IMR-90 (cell line): ENCODE measurements at regions not wholly inside any gene's neighbourhood (a gene's known extent, or its start where the extent isn't known, plus 50 kb on each side); places are given as distances from the start of the nearest gene placed in this dataset.
"Not testable (repeated sequence)": the region's sequence is repeated elsewhere in the genome, so short reads cannot be mapped to it uniquely, and the experiment has no call there.

ENCODE experiments used
- ATAC-seq: fragments of 200-7000 bp; cut with Tn5 transposase; 2 replicates; pipeline ENCODE4 v1.9.1; 2020; ENCODE audit warnings: low read depth, mild to moderate bottlenecking, moderate library complexity
- BruUV-seq: library from RNA; stranded (reverse); fragments of 400-500 nt; replicated peaks from 2 replicates; lab custom pipeline; 2021; lab: Mats Ljungman, UMichigan
- CTCF ChIA-PET: fragments of 300-600 bp; formaldehyde crosslinking; extraction: SDS; loops from one replicate; lab custom pipeline; 2021; ENCODE audit warnings: antibody characterized with exemption; lab: Yijun Ruan, JAX
- POLR2A ChIA-PET: fragments of 300-600 bp; sonication (Branson Sonifier 250); formaldehyde crosslinking; loops from one replicate; lab custom pipeline; 2022; ENCODE audit warnings: antibody characterized with exemption; ENCODE audit not compliant: unreplicated experiment; lab: Charles Lee
- DNase-seq: peaks from one replicate; pipeline ENCODE4 v3.0.0; 2013
- H2AFZ ChIP-seq: replicated peaks from 2 replicates; pipeline ENCODE3; 2013; ENCODE audit warnings: low read length, mild to moderate bottlenecking; ENCODE audit not compliant: poor library complexity
- H2AK5ac ChIP-seq: 2 replicates; pipeline ENCODE4 v1.6.1; 2013; ENCODE audit warnings: low read depth, low read length, inconsistent platforms
- H2AK9ac ChIP-seq: replicated peaks from 2 replicates; pipeline ENCODE3; 2013; ENCODE audit warnings: mild to moderate bottlenecking, low read depth, low read length, moderate library complexity; ENCODE audit not compliant: poor library complexity
- H2BK120ac ChIP-seq: 2 replicates; pipeline ENCODE4 v1.6.1; 2013; ENCODE audit warnings: low read depth, low read length, inconsistent platforms
- H2BK15ac ChIP-seq: 3 replicates; pipeline ENCODE4 v1.6.1; 2013; ENCODE audit warnings: low read depth, low read length, inconsistent platforms
- H2BK20ac ChIP-seq: 2 replicates; pipeline ENCODE4 v1.6.1; 2013; ENCODE audit warnings: low read depth, mild to moderate bottlenecking, inconsistent platforms, low read length, moderate library complexity
- H2BK5ac ChIP-seq: 2 replicates; pipeline ENCODE4 v1.6.1; 2013; ENCODE audit warnings: mild to moderate bottlenecking, low read depth, low read length, inconsistent platforms; ENCODE audit not compliant: poor library complexity, severe bottlenecking
- H3K14ac ChIP-seq: replicated peaks from 2 replicates; pipeline ENCODE4 v1.6.1; 2013; ENCODE audit warnings: low read depth, low read length, inconsistent platforms
- H3K18ac ChIP-seq: 2 replicates; pipeline ENCODE4 v1.6.1; 2013; ENCODE audit warnings: low read depth, low read length, control low read depth
- H3K23ac ChIP-seq: 2 replicates; pipeline ENCODE4 v1.6.1; 2013; ENCODE audit warnings: low read depth, low read length, inconsistent platforms
- H3K27ac ChIP-seq: 2 replicates; pipeline ENCODE4 v1.5.1; 2013; ENCODE audit warnings: mild to moderate bottlenecking, control low read depth, low read length; ENCODE audit not compliant: insufficient read depth
- H3K27me3 ChIP-seq: 2 replicates; pipeline ENCODE4 v1.6.1; 2013; ENCODE audit warnings: low read length; ENCODE audit not compliant: control insufficient read depth, insufficient read depth
- H3K36me3 ChIP-seq: 2 replicates; pipeline ENCODE4 v1.6.1; 2013; ENCODE audit warnings: low read length, mixed read lengths; ENCODE audit not compliant: control insufficient read depth, insufficient read depth
- H3K4ac ChIP-seq: 2 replicates; pipeline ENCODE4 v1.6.1; 2013; ENCODE audit warnings: low read depth, low read length, inconsistent platforms
- H3K4me1 ChIP-seq: 2 replicates; pipeline ENCODE4 v1.6.1; 2013; ENCODE audit warnings: low read length, mixed read lengths; ENCODE audit not compliant: control insufficient read depth, insufficient read depth
- H3K4me2 ChIP-seq: 2 replicates; pipeline ENCODE4 v1.6.1; 2013; ENCODE audit warnings: low read depth, mild to moderate bottlenecking, control low read depth, low read length, moderate library complexity
- H3K4me3 ChIP-seq: 2 replicates; pipeline ENCODE4 v1.5.1; 2013; ENCODE audit warnings: low read depth, mild to moderate bottlenecking, control low read depth, low read length, moderate library complexity; ENCODE audit not compliant: insufficient read depth
- H3K56ac ChIP-seq: 2 replicates; pipeline ENCODE4 v1.6.1; 2013; ENCODE audit warnings: low read length, inconsistent platforms; ENCODE audit not compliant: insufficient read depth; ENCODE audit errors: extremely low read depth
- H3K79me1 ChIP-seq, 2 experiments: 2 replicates each; pipeline ENCODE4 v1.6.1; 2013; ENCODE audit warnings: low read length in 2 of 2, inconsistent platforms in 1 of 2, low read depth in 1 of 2
- H3K9ac ChIP-seq: 2 replicates; pipeline ENCODE4 v1.6.1; 2013; ENCODE audit warnings: low read depth, low read length, control low read depth
- H3K9me1 ChIP-seq: 2 replicates; pipeline ENCODE4 v1.6.1; 2013; ENCODE audit warnings: low read length, inconsistent platforms; ENCODE audit not compliant: insufficient read depth
- H3K9me3 ChIP-seq: 2 replicates; pipeline ENCODE4 v1.6.1; 2013; ENCODE audit warnings: low read length; ENCODE audit not compliant: control insufficient read depth, insufficient read depth
- H4K20me1 ChIP-seq: 2 replicates; pipeline ENCODE4 v1.6.1; 2013; ENCODE audit warnings: low read length, inconsistent platforms; ENCODE audit not compliant: insufficient read depth
- H4K5ac ChIP-seq: 2 replicates; pipeline ENCODE4 v1.6.1; 2013; ENCODE audit warnings: mild to moderate bottlenecking, low read depth, low read length, control low read depth
- H4K8ac ChIP-seq, 2 experiments: 2 replicates each; pipeline ENCODE4 v1.6.1; 2013; ENCODE audit warnings: low read depth in 2 of 2, low read length in 2 of 2, control low read depth in 1 of 2, inconsistent platforms in 1 of 2
- H4K91ac ChIP-seq: 2 replicates; pipeline ENCODE4 v1.6.1; 2013; ENCODE audit warnings: low read depth, low read length, inconsistent platforms; ENCODE audit not compliant: insufficient read depth
- BHLHE40 ChIP-seq: fragments of 150-350 bp; IDR thresholded peaks from 2 replicates; pipeline ENCODE4 v1.6.1; 2016; ENCODE audit warnings: mild to moderate bottlenecking, low read depth, low read length
- FOS ChIP-seq: fragments of 150-350 bp; IDR thresholded peaks from 2 replicates; pipeline ENCODE4 v1.6.1; 2016; ENCODE audit warnings: low read depth, low read length
- NFE2L2 ChIP-seq: fragments of 150-350 bp; IDR thresholded peaks from 2 replicates; pipeline ENCODE4 v1.6.1; 2016; ENCODE audit warnings: low read depth, mild to moderate bottlenecking, low read length
- POLR2A ChIP-seq: IDR thresholded peaks from 2 replicates; pipeline ENCODE4 v1.6.1; 2012; ENCODE audit warnings: mild to moderate bottlenecking, low read depth, low read length
- RAD21 ChIP-seq: IDR thresholded peaks from 2 replicates; pipeline ENCODE4 v1.6.1; 2012; ENCODE audit warnings: low read length, improper control_type of control experiment
- RCOR1 ChIP-seq: IDR thresholded peaks from 2 replicates; pipeline ENCODE4 v1.6.1; 2012; ENCODE audit warnings: mild to moderate bottlenecking, low read length, improper control_type of control experiment; ENCODE audit not compliant: insufficient replicate concordance
- WGBS, 2 experiments: methylation state at CpG; one replicate each; pipeline versions ENCODE4 v1.1.5 to v1.1.7; 2013; ENCODE audit warnings: missing lambda C conversion rate in 2 of 2; ENCODE audit not compliant: insufficient read length in 1 of 2; ENCODE audit errors: extremely low coverage in 2 of 2; 5-methylcytosine and 5-hydroxymethylcytosine counted together
- dilution Hi-C: fragments of 300-500 bp; cut with HindIII; formaldehyde crosslinking; loops from one replicate; pipeline ENCODE4 v1.14.3; 2018; ENCODE audit warnings: low sequenced_read_pairs; ENCODE audit not compliant: unreplicated experiment
- in situ Hi-C: fragments of 300-500 bp; cut with MboI; formaldehyde crosslinking; loops from 3 replicates; pipeline ENCODE4 v1.14.3; 2019; ENCODE audit warnings: low sequenced_read_pairs, inconsistent platforms, mixed read lengths
- intact Hi-C: fragments of 100-400 bp; cut with micrococcal nuclease; formaldehyde crosslinking; loops from 2 replicates; pipeline ENCODE4 v1.10.0; 2022
- TF ChIP-seq, protein P1 (sequence below): fragments of 150-350 bp; IDR thresholded peaks from 2 replicates; pipeline ENCODE4 v1.6.1; 2016; ENCODE audit warnings: low read depth, mild to moderate bottlenecking, low read length, moderate library complexity, borderline replicate concordance

DNA sequence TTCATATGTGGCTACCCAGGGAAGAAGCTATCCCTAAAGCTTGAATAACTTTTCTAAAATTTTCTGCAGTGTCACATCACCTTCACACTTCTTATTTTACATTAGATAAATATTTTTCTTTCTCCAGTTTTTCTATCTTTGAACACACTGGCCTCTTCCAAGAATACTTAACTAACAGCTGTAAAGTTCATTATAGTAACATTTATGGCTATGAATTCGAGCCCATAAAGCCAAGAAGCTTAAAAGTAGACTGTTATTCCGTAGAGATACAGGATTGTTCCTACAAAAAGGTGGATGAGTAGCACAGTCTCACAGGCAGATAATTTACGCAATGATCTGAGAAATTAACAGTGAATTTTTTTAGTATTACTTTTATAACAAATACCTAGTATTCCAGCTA, 55.7 kb upstream of the BMP5 start:
- no TSS peak for BruUV-seq
- Histone ChIP-seq H3K4me3 (no peak overlapping the region), H4K8ac (no peak overlapping the region), H4K91ac (no peak overlapping the region), H4K20me1 (no peaks in the 10 kb centered on the region), H3K4me2 (no peak overlapping the region), H3K23ac (no peak overlapping the region), H3K27me3 (no peaks in the 10 kb centered on the region), H2BK15ac (no peak overlapping the region), H3K79me1 (no peaks in the 10 kb centered on the region), H4K5ac (no peak overlapping the region), H3K56ac (no peak overlapping the region), H3K4ac (no peak overlapping the region), H2BK20ac (no peak overlapping the region), H2BK120ac (no peak overlapping the region), H3K27ac (no peak overlapping the region), H2BK5ac (no peak overlapping the region), H3K4me1 (no peaks in the 10 kb centered on the region), H3K14ac (no peak overlapping the region), H3K9me3 (no peaks in the 10 kb centered on the region), H2AFZ (no peak overlapping the region), H3K9me1 (no peaks in the 10 kb centered on the region), H2AK5ac (no peak overlapping the region), H2AK9ac (no peak overlapping the region), H3K18ac (no peak overlapping the region), H3K36me3 (no peaks in the 10 kb centered on the region), H3K9ac (no peak overlapping the region)
- in situ Hi-C loops: loop anchor here (10.0 kb wide), 1 partner anchor 486 kb away; no protein-coding TSS in a partner anchor
- TF ChIP-seq FOS (no peak), BHLHE40 (no peak), RCOR1 (no peak), POLR2A (no peak), NFE2L2 (no peak), RAD21 (no peak)
- TF ChIP-seq, protein P1, sequence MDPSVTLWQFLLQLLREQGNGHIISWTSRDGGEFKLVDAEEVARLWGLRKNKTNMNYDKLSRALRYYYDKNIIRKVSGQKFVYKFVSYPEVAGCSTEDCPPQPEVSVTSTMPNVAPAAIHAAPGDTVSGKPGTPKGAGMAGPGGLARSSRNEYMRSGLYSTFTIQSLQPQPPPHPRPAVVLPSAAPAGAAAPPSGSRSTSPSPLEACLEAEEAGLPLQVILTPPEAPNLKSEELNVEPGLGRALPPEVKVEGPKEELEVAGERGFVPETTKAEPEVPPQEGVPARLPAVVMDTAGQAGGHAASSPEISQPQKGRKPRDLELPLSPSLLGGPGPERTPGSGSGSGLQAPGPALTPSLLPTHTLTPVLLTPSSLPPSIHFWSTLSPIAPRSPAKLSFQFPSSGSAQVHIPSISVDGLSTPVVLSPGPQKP: no peak
- WGBS, 2 experiments: no CpG with 5 or more reads among the region's 3 CpGs
- dilution Hi-C loops: no loop called here
- CTCF ChIA-PET: no interaction called here
- DNase-seq: no peak
- intact Hi-C loops: no loop called here
- ATAC-seq: no peak
- POLR2A ChIA-PET: no interaction called here

DNA sequence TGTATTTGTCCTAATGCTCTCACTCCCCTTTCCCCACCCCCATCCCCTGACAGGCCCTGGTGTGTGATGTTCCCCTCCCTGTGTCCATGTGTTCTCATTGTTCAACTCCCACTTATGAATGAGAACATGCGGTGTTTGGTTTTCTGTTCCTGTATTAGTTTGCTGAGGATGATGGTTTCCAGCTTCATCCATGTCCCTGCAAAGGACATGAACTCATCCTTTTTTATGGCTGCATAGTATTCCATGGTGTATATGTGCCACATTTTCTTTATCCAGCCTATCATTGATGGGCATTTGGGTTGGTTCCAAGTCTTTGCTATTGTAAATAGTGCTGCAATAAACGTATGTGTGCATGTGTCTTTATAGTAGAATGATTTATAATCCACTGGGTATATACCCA, 52.3 kb upstream of the BMP5 start:
- H3K4me2 ChIP-seq, H3K4me1 ChIP-seq, BruUV-seq, H2BK5ac ChIP-seq, H4K5ac ChIP-seq, in situ Hi-C loops, DNase-seq, H2BK15ac ChIP-seq, H3K36me3 ChIP-seq, H3K79me1 ChIP-seq, H3K18ac ChIP-seq, H3K23ac ChIP-seq, POLR2A ChIA-PET, H3K9me3 ChIP-seq, H2BK20ac ChIP-seq, H2AK9ac ChIP-seq, H4K91ac ChIP-seq, H3K9ac ChIP-seq, H4K20me1 ChIP-seq, H3K9me1 ChIP-seq, H2BK120ac ChIP-seq, dilution Hi-C loops, H4K8ac ChIP-seq, H3K27me3 ChIP-seq, H3K4me3 ChIP-seq, ATAC-seq, intact Hi-C loops, H2AK5ac ChIP-seq, H3K14ac ChIP-seq, H3K4ac ChIP-seq, H3K56ac ChIP-seq, H2AFZ ChIP-seq, H3K27ac ChIP-seq: not testable (repeated sequence)
- CTCF ChIA-PET: interaction anchor here (0.6 kb wide), 2 partner anchors 151 to 482 kb away, joined by 3 read pairs; no protein-coding TSS in a partner anchor
- no CpG with 5 or more reads among the region's 2 CpGs for WGBS, 2 experiments
